ENCODE measurements at regions not wholly inside any gene's neighbourhood (a gene's known extent, or its start where the extent isn't known, plus 50 kb on each side); places are given as distances from the start of the nearest gene placed in this dataset.

DNA sequence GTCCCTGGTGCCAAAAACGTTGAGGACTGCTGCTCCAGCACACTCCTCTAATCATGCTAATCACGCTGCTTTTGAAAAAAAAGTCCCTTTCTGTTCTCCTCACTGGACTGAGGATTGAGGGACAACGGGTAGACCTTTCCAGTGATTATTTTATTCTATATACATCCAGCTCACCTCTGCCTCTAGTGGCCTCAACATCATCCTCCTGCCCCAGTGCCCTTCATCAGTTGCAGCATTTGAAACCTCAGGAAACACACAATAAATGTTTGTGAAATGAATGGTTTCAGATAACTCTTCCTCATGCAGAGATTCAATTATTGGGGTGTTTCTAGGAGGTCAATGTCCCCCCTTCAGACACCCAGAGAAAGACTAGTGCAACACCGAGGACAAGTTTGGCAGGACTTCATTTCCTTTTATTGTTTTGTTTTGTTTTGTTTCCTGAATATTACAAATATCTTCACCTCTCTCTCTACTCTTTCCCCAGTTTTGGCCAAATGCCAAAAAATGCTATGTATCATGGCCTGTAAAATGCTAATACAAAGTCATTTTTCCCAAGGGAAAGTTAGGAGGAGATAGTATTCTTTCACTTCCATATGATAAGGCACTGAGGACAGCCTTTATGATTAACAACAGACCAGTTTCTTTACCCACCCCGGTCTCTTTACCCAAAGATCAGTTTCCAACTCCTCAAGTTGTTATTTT, 460.1 kb upstream of the SLIT2 start:
- no peak for DNase-seq (ENCODE audit: low read depth in 2 of 2)

DNA sequence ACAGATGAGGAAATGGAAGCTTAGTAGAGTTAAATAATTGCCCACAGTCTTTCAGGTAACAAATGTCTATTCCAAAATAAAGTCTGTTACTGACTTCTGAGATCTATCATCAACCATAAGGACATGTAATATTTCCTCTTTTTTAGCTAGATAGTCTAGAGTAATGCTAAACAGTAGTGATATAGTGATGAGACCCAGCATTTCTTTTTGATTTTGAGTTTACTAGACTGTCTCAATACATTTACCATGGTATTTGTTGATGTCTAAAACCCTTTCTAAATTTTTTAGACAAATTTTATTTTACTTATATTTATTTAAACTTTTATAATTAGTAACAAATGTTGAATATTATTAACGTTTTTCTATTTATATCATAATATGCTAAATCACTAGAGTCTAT, 465.1 kb upstream of the SLIT2 start:
- DNase-seq (ENCODE audit: low read depth in 2 of 2) = no peak

DNA sequence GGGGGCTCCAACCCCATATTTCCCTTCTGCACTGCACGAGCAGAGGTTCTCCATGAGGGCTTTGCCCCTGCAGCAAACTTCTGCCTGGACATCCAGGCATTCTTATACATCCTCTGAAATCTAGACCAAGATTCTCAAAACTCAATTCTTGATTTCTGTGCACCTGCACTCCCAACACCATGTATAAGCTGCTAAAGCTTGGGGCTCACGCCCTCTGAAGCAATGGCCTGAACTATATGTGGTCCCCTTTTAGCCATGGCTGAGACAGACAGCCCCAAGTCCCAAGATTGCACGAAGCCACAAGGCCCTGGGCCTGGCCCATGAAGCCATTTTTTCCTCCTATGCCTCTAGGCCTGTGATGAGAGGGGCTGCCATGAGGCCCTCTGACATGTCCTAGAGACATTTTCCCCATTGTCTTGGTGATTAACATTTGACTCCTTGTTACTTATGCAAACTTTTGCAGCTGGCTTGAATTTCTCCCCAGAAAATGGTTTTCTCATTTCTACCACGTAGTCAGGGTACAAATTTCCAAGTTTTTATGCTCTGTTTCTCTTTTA, 468.0 kb upstream of the SLIT2 start:
- no peak for DNase-seq (ENCODE audit: low read depth in 2 of 2)

DNA sequence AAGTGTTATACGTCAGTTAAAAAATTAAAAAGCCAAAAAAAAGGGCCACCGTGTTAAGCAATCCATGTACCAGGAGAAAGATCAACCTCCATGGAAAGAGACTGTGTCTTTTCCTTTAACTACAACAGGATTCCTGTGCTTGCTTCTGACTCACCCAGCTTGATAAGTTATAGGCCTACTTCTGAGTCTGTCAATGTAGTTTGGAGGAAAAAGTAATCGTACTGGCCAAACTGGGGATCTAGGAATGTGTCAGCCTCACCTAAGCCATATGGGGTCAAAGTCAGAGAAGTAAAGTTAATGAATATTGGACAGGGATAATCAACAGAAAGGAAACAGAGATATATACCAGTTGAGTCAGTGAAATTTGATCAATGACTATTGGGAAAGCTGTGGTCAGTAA, 470.8 kb upstream of the SLIT2 start:
- DNase-seq (ENCODE audit: low read depth in 2 of 2) = no peak

DNA sequence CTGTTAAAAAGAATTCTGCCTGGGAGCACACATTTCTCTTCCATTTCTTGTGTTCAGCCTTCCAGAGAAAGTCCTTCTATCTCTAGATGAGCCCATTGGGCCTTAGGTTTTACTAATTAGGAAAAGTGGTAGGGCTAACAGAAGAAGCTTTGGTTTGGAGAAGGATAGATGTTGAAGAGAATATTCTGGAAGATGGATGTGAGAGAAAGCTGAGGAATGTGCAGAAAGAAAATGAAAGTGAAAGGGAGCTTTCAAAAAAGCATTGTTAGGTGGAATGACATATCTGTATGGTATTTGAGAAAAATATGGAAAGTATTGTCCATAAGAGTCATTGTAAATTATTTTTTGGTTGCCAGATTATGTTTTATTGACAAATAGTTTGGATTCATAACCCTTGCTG, 474.8 kb upstream of the SLIT2 start:
- no peak for DNase-seq (ENCODE audit: low read depth in 2 of 2)

- DNase-seq (ENCODE audit: low read depth in 2 of 2) = no peak
Observed at GRCh38 chr4:19776021-19776459, 475.7 kb upstream of the SLIT2 start.

GRCh38 chr4:19774690-19775256, 476.9 kb upstream of the SLIT2 start:
- DNase-seq (ENCODE audit: low read depth in 2 of 2) = no peak

- no peak for DNase-seq (ENCODE audit: low read depth in 2 of 2)
Observed at GRCh38 chr4:19772581-19772980, 479.1 kb upstream of the SLIT2 start.

DNA sequence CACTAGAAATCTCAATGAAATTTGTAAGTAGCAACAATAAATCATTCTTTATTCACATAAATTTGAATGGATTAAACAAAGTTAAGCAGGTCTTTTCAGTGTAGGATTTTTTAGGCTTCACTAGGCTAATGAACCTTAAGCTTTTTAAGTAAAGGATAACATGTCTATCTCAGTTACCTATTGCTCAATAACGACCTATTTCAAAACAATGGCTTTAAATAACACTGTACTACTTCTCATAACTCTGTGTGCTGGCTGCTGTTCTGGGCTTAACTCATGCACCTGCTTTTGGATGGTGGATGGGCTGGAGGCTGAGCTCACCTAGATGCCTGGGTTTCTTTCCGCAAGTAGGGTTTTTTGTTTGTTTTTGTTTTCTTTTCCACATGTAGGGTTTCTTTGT, 495.0 kb upstream of the SLIT2 start:
- no peak for DNase-seq (ENCODE audit: low read depth in 2 of 2)

GRCh38 chr4:19752599-19752998, 499.1 kb upstream of the SLIT2 start:
- no peak for DNase-seq (ENCODE audit: low read depth in 2 of 2)

GRCh38 chr4:19748519-19749479, 502.9 kb upstream of the SLIT2 start:
- no peak for DNase-seq (ENCODE audit: low read depth in 2 of 2)

DNA sequence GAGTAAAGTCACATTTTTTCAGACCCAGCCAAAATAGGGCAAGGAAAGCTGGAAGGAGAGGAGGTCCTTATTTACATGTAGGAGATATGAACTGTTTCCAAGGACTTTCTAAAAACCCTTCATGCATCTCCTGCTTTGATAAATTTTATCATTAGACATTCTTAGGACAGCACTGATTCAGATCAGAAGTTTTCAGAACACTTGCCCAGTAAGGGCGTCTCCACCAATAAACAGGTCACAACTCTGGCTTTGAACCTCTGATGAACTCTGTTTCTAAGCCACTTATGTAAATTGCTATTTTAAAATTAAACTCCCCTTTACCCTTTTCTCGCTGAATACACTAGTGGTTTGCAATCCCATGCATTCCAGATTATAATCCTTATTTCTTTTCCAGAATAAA, 505.3 kb upstream of the SLIT2 start:
- DNase-seq (ENCODE audit: low read depth in 2 of 2) = no peak

DNA sequence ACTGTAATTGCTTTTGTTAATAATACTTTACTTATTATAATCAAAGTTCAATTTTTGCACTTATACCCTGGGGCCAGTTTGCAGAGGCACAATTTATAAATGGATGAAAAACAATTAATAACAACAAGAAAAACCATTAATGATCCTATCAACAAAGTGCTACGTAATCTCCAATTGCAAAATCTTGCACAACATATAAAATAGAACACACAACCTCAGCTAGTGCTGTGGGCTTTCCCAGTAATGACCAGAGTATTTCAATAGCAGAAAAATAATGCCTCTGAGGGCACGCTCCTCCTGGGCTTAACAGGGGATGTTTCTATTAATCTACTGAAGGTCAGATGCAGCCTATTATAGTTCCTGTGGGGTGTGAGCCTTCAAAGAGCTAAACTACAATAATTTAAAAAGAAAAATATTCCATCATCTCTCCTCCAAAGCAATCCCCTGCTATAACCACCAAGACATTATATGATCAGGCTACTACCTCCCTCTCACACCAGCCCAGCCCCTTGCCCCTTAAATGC, 508.5 kb upstream of the SLIT2 start:
- no peak for DNase-seq (ENCODE audit: low read depth in 2 of 2)

GRCh38 chr4:19739101-19739651, 512.5 kb upstream of the SLIT2 start:
- DNase-seq (ENCODE audit: low read depth in 2 of 2) = no peak

DNA sequence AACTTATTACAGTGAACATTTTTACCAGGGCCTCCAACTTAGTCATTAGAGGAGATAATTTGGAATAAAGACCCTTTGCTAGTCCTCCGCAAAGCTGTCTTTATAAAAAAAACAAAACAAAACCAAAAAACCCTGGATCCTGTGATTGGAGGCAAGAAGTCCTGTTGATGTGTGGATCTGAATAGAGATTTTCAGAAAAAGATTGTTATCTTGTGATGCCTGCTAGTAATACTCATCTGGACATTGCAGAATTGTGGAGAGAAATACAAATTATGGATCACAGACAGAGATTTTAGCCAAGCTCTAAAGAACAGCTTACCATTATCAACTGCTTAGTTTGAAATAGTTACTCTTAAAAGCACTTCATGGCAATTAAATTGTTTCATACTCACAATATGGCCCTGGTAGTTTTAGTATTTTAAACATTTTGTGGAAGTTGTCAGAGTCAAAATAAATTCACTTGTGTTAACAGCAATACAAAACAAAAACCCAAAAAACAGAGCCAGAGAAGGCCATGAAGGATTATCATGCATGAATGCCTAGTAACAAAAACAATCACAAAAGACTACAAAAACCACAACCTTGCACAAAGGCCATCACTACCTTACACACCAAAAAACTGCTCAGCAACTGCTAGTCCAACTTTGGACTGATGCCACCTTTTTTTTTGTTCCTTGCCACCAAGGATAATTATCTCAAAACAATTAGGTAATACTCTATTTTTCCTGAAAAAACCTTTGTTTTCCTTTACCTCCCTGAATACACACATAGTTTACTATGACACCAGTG, 514.5 kb upstream of the SLIT2 start:
- DNase-seq (ENCODE audit: low read depth in 2 of 2) = no peak

- DNase-seq (ENCODE audit: low read depth in 2 of 2) = no peak
Observed at GRCh38 chr4:19735012-19735411, 516.7 kb upstream of the SLIT2 start.

DNA sequence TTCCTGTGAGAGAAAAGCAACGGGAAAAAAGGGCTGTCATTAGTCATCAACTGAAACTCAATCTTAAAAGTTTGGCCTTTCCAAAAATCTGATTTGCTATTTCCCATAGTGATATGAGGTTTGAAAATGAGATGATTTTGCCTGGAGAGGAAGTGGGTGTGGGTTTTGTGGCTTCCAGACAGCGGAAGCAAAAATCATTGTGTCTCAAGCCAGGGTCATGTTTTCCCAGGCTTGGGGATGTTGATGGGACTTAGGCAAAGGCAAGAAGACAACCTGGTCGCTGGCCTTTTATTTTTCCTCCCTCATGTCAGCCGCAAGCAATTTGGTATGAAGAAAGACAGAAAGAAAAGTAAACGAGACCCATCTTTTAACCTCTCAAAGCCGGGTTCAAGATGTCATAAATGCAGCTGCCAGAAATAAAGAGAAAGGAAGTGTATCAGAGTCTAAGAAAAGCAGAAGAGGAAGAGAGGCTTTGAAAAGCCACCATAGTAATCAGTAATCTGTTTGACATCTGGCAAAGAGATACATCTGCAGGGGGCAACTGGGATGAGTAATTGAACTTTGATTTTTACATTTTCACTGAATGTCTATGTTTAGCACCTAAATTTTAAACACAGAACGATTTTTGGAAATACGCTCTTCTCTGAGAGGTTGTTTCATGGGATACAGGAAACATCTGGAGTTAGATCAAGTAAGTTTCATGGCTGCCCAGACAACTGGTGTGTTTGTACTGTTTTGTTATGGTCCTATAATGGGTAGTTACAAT, 521.6 kb upstream of the SLIT2 start:
- no peak for DNase-seq (ENCODE audit: low read depth in 2 of 2)

GRCh38 chr4:19728773-19729172, 522.9 kb upstream of the SLIT2 start:
- DNase-seq (ENCODE audit: low read depth in 2 of 2) = no peak

DNA sequence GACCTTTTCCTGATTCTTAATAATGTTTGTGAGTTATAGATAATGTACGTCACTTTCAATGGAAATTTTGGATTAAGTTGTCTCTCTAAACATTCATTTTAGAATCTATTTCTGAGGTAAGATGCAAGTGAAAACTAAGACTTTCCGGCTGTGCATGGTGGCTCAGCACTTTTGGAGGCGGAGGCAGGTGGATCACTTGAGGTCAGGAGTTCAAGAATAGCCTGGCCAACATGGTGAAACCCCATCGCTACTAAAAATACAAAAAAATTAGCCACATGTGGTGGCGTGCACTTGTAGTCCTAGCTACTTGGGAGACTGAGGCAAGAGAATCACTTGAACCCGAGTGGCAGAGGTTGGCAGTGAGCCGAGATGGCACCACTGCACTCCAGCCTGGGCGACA, 524.6 kb upstream of the SLIT2 start:
- no peak for DNase-seq (ENCODE audit: low read depth in 2 of 2)

- no peak for DNase-seq (ENCODE audit: low read depth in 2 of 2)
Observed at GRCh38 chr4:19725130-19725529, 526.6 kb upstream of the SLIT2 start.
